GM12875 (cell line): ENCODE measurements at regions not wholly inside any gene's neighbourhood (a gene's known extent, or its start where the extent isn't known, plus 50 kb on each side); places are given as distances from the start of the nearest gene placed in this dataset.
"Not testable (repeated sequence)": the region's sequence is repeated elsewhere in the genome, so short reads cannot be mapped to it uniquely, and the experiment has no call there.

Experiments used
- H3K4me3 ChIP-seq: one replicate; pipeline ENCODE4 v1.5.1; 2011; ENCODE audit warnings: low read depth, low read length, control low read depth
- CTCF ChIP-seq: IDR thresholded peaks from 2 replicates; pipeline ENCODE4 v1.5.1; 2011; ENCODE audit warnings: low read depth, mild to moderate bottlenecking, control low read depth, inconsistent platforms, low read length, moderate library complexity, borderline replicate concordance; ENCODE audit not compliant: insufficient read depth

DNA sequence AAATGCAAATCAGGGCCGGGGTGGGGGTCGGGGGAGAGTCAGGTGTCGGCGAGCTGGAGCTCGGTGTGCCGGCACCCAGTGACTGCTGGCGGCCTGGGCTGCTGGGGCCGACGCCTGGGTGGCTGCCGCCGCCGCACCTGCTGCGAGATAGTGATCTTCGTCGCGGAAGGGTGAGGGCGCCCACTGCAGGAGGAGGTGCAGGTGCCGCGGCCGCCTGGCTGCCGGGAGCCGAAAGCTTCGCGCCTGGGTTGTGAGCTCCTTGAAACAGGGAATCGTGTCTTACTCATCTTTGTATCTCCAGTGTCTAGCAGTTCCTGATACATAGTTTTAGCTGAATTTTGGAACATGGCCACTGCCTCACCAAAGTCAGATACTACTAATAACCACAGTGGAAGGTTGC lies 64.0 kb upstream of the CPOX start:
- H3K4me3 ChIP-seq: no peak overlapping the region
- peak; percentile 89 for TF ChIP-seq CTCF

DNA sequence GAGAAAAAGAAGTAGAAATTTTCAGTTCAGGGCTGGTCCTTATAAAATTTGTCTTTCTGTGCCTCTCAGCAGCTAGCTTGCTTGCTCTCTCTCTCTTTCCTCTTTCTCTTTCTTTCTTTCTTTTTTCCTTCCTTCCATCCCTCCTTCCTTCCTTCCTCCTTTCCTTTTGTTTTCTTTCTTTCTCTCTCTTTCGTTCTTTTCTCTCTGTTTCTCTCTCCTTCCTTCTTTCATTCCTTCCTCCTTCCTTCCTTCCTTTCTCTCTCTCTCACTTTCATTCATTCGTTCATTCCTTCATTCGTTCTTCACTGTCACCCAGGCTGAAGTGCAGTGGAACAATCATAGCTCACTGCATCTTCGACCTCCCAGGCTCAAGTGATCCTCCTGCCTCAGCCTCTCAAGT lies 69.3 kb upstream of the CPOX start:
- no peak overlapping the region for H3K4me3 ChIP-seq
- no peak for TF ChIP-seq CTCF

GRCh38 chr3:98670020-98670419 lies 76.6 kb upstream of the CPOX start:
- TF ChIP-seq CTCF: no peak
- no peak overlapping the region for H3K4me3 ChIP-seq

- no peak for TF ChIP-seq CTCF
- H3K4me3 ChIP-seq: no peak overlapping the region
Measured at GRCh38 chr3:98679986-98680385, 83.2 kb upstream of the ST3GAL6 start.

DNA sequence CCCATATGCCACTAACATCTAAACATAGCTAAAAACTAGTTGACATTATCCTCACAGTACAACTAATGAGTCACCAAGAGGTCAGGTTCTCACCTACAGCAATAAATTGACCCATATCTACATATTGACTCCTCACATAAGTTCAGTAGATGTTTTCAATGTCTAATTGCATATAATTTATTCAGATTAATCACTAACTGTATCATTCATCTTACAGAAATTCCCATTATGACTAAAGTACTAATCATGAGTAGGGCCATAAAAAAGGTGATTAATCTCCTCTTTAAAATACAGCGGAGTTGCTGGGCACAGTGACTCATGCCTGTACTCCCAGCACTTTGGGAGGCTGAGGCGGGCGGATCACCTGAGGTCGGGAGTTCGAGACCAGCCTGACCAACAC lies 82.4 kb upstream of the ST3GAL6 start:
- TF ChIP-seq CTCF: no peak
- no peak overlapping the region for H3K4me3 ChIP-seq

DNA sequence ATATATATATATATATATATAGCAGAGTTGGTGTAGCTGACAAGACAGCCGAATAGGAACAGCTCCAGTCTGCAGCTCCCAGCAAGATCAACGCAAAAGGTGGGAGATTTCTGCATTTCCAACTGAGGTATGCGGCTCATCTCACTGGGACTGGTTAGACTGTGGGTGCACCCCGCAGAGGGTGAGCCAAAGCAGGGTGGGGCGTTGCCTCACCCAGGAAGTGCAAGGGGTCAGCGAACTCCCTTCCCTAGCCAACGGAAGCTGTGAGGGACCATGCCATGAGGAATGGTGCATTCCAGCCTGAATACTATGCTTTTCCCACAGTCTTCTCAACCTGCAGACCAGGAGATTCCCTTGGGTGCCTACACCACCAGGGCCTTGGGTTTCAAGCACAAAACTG lies 81.7 kb upstream of the ST3GAL6 start:
- no peak for TF ChIP-seq CTCF
- H3K4me3 ChIP-seq: no peak overlapping the region

- H3K4me3 ChIP-seq: not testable (repeated sequence)
Measured at GRCh38 chr3:98682391-98682790, 80.7 kb upstream of the ST3GAL6 start.

GRCh38 chr3:98688363-98688762 lies 74.8 kb upstream of the ST3GAL6 start:
- H3K4me3 ChIP-seq: no peak overlapping the region
- no peak for TF ChIP-seq CTCF
